ENCODE measurements at regions not wholly inside any gene's neighbourhood (a gene's known extent, or its start where the extent isn't known, plus 50 kb on each side); places are given as distances from the start of the nearest gene placed in this dataset.

DNA sequence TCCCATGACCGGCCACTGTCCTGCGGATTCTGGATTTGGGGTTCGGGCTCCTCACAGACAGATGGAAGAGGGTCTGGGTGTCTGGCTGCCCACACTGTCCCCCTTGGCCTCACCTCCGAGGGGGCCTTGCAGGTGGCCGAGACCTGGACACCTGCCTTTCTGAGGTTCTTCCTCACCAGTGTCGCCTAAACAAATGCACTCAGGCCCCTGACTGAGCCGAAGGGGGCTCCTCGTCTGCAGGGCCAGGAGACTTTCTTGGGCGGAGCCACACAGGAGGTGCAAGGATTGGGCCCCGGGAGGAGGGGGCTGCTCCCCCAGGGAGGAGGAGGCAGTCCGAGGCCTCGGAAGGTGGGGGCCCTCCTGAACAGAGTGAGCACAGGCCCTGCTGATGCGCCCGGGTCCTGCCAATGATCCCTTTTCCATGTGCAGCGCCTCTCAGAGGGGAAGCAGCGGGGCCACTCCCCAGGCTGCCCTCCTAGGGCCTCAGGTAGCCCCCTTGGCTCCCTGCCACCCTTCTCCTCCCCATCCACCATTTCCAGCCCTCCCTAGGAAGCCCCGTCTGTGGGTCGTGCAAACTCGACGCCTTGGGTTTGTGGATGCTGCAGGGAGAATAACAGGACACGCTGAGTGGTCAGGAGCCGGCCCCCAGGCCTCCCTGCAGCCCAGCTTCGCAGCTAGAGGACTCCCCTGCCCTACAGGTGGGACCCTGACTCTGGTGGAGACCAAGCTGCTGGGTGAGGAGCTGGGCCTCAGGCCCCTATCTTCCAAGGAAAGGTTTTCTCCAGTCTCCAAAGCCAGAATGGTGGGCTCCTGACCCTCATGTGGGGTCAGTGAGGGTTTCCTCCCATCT lies 63.4 kb upstream of the ZNF469 start:
- TF ChIP-seq WT1 (tag by site-specific recombination; IDR thresholded peaks at IDR 0.05) (no peak), ZNF354C (tag by site-specific recombination; IDR thresholded peaks at IDR 0.05; ENCODE audit: borderline replicate concordance, low read depth) (no peak), ZNF621 (tag by site-specific recombination; IDR thresholded peaks at IDR 0.05) (no peak), ZNF571 (tag by site-specific recombination; IDR thresholded peaks at IDR 0.05) (no peak), ZNF701 (tag by site-specific recombination; IDR thresholded peaks at IDR 0.05) (no peak), ZNF10 (tag by site-specific recombination; IDR thresholded peaks at IDR 0.05) (no peak), EGR2 (tag by site-specific recombination; IDR thresholded peaks at IDR 0.05; ENCODE audit: low read depth) (no peak), ZNF184 (tag by site-specific recombination; IDR thresholded peaks at IDR 0.05) (no peak), ZNF549 (tag by site-specific recombination; IDR thresholded peaks at IDR 0.05) (no peak)
- H3K9me3 ChIP-seq (ENCODE audit: control insufficient read depth, insufficient read depth, low read depth, low read length), result no peaks in the 10 kb centered on the region
- H3K4me3 ChIP-seq (ENCODE audit: low read depth, low read length), result no peak overlapping the region
- ChIA-PET CTCF (no interaction called here), POLR2A (no interaction called here)
- H3K4me1 ChIP-seq (ENCODE audit: control insufficient read depth, insufficient read depth, low read length), result no peaks in the 10 kb centered on the region
- H3K36me3 ChIP-seq (ENCODE audit: control insufficient read depth in 2 of 2, insufficient read depth in 1 of 2, low read length in 2 of 2), result no peaks in the 10 kb centered on the region
- H3K27ac ChIP-seq (ENCODE audit: extremely low read depth, low read depth, low read length), result no peak overlapping the region

DNA sequence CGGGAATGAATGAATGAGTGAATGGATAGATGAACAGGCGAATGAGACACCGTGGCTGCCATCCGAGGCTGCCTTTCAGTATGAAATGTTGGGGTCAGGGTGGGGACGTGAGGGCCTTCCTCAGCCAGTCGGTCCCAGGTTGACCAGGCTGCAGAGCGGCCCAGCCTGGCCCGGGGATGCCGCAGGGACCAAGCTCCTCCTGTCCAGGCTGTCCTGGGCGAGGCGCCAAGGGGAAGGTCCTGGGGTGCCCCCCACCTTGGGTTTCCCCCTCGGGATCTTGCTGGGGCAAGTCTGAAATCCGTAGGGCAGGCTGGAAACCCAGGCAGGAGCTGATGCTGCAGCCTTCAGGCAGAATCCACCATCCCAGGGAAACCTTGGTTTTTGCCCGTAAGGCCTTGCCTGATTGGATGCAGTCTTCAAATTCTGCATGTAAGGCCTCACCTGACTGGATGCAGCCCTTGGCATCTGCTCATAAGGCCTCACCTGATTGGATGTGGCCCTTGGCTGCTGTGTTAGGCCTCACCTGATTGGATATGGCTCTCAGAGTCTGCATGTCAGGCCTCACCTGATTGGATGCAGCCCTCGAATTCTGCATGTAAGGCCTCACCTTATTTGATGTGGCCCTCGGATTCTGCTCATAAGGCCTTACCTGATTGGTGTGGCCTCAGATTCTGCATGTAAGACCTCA lies 61.7 kb upstream of the ZNF469 start:
- no peak for TF ChIP-seq ZNF776 (tag by site-specific recombination; IDR thresholded peaks at IDR 0.05; ENCODE audit: borderline replicate concordance)
- no peak for TF ChIP-seq ZNF335 (tag by site-specific recombination; conservative IDR thresholded peaks at IDR 0.05)
- TF ChIP-seq, protein P1, sequence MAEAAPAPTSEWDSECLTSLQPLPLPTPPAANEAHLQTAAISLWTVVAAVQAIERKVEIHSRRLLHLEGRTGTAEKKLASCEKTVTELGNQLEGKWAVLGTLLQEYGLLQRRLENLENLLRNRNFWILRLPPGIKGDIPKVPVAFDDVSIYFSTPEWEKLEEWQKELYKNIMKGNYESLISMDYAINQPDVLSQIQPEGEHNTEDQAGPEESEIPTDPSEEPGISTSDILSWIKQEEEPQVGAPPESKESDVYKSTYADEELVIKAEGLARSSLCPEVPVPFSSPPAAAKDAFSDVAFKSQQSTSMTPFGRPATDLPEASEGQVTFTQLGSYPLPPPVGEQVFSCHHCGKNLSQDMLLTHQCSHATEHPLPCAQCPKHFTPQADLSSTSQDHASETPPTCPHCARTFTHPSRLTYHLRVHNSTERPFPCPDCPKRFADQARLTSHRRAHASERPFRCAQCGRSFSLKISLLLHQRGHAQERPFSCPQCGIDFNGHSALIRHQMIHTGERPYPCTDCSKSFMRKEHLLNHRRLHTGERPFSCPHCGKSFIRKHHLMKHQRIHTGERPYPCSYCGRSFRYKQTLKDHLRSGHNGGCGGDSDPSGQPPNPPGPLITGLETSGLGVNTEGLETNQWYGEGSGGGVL (tag by site-specific recombination; IDR thresholded peaks at IDR 0.05), result no peak
- no peak for TF ChIP-seq ZSCAN16 (tag by site-specific recombination; IDR thresholded peaks at IDR 0.05)
- no peak for TF ChIP-seq ZNF292 (tag by site-specific recombination; IDR thresholded peaks at IDR 0.05; ENCODE audit: borderline replicate concordance, low read depth)
- TF ChIP-seq ZNF2 (tag by site-specific recombination; IDR thresholded peaks at IDR 0.05), result no peak
- no peak for TF ChIP-seq ZNF658 (tag by site-specific recombination; IDR thresholded peaks at IDR 0.05)
- TF ChIP-seq SCRT2 (tag by site-specific recombination; IDR thresholded peaks at IDR 0.05), result no peak
- no peak for TF ChIP-seq ZNF571 (tag by site-specific recombination; IDR thresholded peaks at IDR 0.05)
- TF ChIP-seq GLIS2 (tag by site-specific recombination; IDR thresholded peaks at IDR 0.05), result no peak
- TF ChIP-seq, protein P2, sequence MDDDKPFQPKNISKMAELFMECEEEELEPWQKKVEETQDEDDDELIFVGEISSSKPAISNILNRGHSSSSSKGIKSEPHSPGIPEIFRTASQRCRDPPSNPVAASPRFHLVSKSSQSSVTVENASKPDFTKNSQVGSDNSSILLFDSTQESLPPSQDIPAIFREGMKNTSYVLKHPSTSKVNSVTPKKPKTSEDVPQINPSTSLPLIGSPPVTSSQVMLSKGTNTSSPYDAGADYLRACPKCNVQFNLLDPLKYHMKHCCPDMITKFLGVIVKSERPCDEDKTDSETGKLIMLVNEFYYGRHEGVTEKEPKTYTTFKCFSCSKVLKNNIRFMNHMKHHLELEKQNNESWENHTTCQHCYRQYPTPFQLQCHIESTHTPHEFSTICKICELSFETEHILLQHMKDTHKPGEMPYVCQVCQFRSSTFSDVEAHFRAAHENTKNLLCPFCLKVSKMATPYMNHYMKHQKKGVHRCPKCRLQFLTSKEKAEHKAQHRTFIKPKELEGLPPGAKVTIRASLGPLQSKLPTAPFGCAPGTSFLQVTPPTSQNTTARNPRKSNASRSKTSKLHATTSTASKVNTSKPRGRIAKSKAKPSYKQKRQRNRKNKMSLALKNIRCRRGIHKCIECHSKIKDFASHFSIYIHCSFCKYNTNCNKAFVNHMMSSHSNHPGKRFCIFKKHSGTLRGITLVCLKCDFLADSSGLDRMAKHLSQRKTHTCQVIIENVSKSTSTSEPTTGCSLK (tag by site-specific recombination; IDR thresholded peaks at IDR 0.05), result no peak
- no peak for TF ChIP-seq ZNF596 (tag by site-specific recombination; IDR thresholded peaks at IDR 0.05)
- TF ChIP-seq BCL11A (tag by site-specific recombination; IDR thresholded peaks at IDR 0.05; ENCODE audit: low read depth), result no peak
- TF ChIP-seq ZNF707 (tag by site-specific recombination; IDR thresholded peaks at IDR 0.05), result no peak
- TF ChIP-seq, protein P3, sequence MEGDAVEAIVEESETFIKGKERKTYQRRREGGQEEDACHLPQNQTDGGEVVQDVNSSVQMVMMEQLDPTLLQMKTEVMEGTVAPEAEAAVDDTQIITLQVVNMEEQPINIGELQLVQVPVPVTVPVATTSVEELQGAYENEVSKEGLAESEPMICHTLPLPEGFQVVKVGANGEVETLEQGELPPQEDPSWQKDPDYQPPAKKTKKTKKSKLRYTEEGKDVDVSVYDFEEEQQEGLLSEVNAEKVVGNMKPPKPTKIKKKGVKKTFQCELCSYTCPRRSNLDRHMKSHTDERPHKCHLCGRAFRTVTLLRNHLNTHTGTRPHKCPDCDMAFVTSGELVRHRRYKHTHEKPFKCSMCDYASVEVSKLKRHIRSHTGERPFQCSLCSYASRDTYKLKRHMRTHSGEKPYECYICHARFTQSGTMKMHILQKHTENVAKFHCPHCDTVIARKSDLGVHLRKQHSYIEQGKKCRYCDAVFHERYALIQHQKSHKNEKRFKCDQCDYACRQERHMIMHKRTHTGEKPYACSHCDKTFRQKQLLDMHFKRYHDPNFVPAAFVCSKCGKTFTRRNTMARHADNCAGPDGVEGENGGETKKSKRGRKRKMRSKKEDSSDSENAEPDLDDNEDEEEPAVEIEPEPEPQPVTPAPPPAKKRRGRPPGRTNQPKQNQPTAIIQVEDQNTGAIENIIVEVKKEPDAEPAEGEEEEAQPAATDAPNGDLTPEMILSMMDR (tag by site-specific recombination; IDR thresholded peaks at IDR 0.05), result no peak
- TF ChIP-seq ZBTB8A (tag by site-specific recombination; IDR thresholded peaks at IDR 0.05), result no peak
- Histone ChIP-seq H3K4me3 (ENCODE audit: low read depth, low read length) (no peak overlapping the region), H3K9me3 (ENCODE audit: control insufficient read depth, insufficient read depth, low read depth, low read length) (no peaks in the 10 kb centered on the region), H3K4me1 (ENCODE audit: control insufficient read depth, insufficient read depth, low read length) (no peaks in the 10 kb centered on the region), H3K36me3 (ENCODE audit: control insufficient read depth in 2 of 2, insufficient read depth in 1 of 2, low read length in 2 of 2) (no peaks in the 10 kb centered on the region), H3K27ac (ENCODE audit: extremely low read depth, low read depth, low read length) (no peak overlapping the region)
- POLR2A ChIA-PET, result no interaction called here
- CTCF ChIA-PET, result no interaction called here
